IPS-NIHi7 (cell line): ENCODE measurements at regions not wholly inside any gene's neighbourhood (a gene's known extent, or its start where the extent isn't known, plus 50 kb on each side); places are given as distances from the start of the nearest gene placed in this dataset.
A peak's percentile ranks its signal among the peaks of the same experiment; 100 is the strongest.
"Not testable (repeated sequence)": the region's sequence is repeated elsewhere in the genome, so short reads cannot be mapped to it uniquely, and the experiment has no call there.

Source experiments
- DNase-seq: peaks from one replicate; pipeline ENCODE4 v3.0.0; 2012; ENCODE audit warnings: mixed read lengths; ENCODE audit errors: extremely low spot score

DNA sequence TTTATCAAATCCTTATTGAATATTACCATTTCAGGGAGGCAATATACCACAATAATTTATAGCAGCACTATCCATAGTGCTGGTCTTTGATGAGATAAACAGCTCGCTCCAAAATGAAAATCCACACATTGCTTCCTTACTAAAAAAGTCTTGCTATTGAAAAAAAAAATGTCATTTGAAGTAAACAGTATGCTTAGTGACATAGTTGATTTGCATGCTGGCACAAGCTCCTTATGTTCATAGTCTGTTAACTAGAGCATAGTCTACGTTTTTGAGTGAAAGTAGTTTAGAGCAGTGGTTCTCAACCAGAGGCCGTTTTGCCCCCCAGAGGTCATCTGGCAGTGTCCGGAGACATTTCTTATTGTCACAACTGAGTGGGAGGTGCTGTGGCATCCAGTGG, 249.4 kb upstream of the PDZRN3 start:
- DNase-seq, result no peak

DNA sequence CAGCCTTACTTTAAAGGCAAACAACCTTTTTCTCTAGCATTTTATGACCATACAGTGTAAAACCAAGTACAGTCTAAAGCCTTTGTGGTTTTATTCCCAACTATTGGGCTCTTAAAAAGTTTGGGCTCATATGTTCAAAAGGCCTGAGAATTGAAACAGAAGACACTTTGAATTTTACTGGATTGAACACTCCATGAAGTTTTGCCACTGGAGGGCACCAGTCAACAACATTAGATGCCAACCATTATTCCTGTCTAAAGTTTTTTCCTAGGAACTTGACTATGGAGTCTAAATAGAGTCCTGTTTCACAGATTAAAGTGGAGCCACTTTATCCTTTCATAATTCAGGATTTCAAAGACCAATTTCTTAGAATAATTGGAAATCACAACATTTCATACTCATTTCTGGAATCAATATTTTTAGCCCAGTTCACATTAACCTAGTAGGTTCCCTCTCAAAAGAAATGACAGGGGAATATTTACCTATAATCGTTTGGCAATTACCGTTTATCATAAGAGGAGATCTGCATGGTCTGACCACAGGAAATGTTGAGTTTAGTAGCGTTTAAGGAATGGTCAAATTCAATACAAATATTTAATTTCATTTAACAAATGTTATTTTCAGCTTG, 244.1 kb upstream of the PDZRN3 start:
- peak; percentile 41 for DNase-seq

DNA sequence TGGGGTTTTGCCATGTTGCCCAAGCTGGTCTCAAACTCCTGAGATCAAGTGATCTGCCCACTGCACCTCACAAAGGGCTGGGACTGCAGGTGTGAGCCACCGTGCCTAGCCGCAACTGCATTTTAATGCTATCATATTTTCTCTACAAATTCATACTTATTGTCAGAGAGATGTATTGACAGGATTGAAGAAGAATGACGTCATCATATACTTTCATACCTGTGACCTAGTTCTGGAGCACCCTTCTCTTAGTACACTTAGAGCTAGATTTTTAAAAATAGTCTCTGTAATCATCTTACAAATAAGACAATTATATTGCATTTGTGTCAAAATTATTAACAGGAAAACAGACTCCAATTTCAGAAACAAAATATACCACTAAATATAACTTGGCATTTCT, 242.8 kb upstream of the PDZRN3 start:
- no peak for DNase-seq

DNA sequence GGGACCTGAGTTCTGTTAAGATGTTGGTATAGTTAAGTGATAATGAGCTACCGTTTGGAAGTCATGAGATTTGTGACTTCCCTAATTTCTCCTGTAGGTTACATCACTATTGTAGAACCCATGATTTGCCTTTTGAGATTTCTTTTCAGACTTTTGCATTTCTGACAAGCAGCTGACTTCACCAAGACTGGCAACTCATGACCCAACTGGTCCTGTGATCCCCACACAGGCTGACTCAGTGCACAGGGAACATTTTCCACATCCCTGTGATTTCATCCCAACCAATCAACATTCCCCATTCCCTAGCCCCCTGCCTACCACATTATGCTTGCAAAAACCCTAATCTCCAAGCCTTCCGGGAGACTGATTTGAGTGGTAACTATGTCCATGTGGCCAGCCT, 242.1 kb upstream of the PDZRN3 start:
- DNase-seq, result no peak

DNA sequence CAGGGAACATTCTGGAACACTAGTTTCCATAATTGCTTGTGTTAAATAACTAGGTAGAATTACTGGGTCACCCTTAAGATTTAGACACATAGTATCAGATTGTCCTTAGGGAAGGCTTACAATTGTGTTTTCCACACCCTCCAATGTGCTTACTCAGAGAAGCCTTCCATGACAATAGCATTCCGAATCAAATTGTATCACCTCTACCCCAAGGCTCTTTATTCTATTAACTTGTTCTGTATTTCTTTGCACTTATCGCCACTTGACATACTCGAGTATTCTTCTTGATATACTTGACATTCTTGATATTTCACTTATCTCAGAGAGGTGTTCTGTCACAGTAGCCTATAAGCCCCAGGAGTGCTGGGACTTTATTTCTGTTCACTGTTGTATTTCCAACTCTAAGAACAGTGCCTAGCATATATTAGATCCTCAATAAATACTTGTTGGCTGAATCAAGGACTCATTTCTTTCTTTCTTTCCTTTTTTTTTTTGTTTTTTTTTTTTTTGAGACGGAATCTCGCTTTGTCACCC, 238.9 kb upstream of the PDZRN3 start:
- DNase-seq, result no peak

DNA sequence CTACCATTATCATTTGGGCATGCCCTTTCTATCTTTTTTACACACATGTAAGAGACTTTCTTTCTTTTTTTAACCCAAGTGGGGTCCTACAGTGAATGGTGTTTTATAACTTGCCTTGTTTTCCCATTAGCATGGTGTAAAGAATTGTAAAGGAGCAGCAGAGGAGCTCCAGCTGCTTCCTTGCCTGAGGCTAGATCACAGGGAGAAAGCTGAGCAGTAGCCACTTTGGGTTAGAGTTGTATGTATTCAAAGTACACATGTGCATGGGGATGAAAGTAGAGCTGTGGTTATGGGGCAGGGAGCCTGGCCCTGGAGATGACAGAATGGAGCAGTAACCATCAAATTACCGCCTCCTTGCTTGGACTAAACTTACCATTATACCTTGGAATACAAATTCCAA, 231.1 kb upstream of the PDZRN3 start:
- DNase-seq, result no peak

DNA sequence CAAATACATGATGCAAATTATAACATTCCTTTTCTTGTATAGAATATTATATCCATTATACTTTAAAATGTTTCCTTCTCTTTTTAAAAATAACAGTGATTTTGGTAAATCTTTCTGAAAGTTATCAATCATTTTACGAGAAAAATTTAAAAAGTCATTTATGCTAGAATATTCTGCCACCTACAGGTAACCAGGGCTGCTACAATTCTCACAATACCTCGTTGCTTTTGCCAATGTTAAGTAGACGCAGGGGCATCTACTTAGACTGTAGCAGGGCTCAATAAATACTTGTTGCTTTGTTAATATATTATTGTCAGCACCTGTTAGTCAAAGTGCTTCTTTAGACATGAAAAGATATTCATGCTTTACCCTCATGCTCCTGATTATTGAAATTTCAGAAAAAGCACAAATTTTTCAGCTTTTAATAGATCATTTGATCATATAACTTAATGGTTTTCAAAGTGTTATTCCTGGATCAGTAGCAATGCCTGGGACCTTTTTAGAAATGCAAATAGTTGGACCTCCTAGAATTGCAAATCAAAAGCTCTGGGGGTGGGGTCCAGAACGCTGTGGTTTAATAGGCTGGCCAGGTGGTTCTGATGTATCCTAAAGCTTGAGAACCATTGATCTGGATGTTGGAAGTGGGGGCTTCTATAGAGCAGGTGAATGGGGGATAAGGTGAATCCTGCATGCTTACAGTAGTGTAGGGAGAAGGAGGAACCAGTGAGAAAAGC, 223.6 kb upstream of the PDZRN3 start:
- peak; percentile 46 for DNase-seq

DNA sequence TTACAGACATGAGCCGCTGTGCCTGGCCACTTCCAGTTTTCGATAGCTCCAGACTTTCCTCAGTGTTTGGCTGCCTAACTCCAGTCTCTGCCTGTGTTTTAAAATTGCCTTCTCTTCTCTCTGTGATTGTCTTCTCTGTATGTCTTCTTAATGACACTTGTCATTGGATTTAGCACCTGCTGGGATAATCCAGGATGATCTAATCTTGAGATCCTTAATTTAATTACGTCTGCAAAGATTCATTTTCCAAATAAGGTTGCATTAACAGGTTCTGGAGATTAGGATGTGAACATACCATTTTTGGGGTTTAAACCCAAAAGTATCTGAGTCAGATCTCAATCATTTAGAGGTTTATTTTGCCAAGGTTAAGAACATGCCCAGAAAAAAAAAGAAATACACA, 222.2 kb upstream of the PDZRN3 start:
- DNase-seq, result no peak

DNA sequence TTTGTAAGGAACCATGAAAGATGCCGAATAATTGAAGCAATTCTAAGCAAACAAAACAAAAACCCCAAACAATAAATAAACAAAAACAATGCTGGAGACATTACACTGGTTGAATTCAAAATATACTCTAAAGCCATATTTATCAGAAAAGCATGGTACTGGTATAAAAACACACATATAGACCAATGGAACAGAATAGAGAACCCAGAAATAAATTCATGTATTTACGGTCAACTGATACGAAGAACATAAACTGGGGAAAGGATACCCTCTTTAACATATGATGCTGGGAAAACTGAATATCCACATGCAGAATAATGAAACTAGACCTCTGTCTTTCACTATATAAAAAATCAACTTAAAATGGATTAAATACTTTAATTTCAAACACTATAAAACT, 214.3 kb upstream of the PDZRN3 start:
- DNase-seq, result no peak

DNA sequence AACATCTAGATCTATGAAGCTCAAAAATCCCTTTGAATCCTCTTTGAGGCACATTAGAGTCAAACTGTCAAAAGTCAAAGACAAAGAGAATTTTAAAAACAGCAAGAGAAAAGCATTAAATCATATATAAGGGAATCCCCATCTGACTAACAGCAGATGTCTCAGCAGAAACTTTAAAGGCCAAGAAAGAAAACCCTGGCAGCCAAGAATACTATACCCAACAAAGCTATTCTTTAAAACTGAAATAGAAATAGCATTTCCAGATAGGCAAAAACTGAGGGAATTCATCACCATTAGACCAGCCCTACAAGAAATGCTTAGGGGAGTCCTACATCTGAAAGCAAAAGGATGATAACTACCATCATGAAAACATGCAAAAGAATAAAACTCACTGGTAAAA, 211.2 kb upstream of the PDZRN3 start:
- no peak for DNase-seq

DNA sequence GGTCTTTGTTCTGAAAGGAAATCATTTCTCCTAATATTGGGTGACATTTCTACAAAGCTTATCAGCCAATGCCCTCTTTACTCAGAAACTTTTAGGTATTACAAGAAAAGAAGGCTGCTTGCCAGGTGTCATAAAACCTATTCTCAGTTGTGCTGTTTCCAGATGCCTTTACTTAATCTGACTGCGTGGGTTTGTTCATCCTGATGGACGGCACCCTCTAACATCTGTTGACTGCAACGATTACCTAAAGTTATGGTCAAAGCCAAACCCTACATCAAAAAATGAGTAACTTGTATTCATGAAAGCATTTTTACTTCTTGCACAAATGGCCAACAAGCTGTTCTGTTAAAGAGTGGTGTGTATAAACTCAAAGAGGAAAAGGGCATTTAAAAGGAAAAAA, 207.7 kb upstream of the PDZRN3 start:
- no peak for DNase-seq

DNA sequence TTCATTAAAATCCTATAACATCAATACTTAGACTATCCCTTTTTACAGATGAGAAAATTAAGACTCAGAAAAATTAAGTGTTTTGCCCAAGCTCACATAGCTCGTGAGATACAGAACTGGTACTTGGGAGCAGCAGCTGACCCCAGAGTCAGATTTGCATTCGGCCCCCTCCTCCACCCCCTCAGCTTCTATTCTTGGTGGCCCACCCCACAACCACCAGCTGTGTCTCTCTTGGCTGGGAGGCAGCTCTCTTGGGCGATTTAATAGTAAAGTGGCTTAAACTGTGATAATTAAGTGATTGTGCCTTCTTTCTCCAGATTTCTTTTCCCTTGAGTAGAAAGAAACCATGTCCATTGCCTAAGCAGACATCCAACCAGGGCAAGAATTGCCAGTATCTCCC, 203.6 kb upstream of the PDZRN3 start:
- no peak for DNase-seq

DNA sequence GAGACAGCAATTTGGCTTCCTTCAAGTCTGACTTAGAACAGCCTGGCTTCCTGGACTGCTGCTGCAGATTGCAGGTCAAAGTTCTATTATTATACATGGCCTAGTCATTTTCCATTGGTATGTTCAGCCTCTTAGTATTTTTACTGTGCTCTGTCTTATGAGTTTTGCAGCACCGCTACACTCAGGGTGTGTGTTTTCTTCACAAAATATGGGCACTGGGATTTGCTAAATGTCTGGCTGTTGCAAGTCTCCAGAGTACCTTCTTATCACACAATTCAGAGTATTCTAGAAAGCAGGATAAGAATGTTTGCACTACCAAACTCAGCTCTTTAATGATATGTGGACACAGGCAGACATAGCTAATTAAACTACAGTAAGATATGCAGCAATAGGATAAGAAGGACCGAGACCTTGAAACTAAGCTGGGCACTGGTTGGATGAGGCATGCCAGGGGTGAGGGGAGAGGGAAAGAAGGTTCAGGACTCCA, 203.0 kb upstream of the PDZRN3 start:
- no peak for DNase-seq

DNA sequence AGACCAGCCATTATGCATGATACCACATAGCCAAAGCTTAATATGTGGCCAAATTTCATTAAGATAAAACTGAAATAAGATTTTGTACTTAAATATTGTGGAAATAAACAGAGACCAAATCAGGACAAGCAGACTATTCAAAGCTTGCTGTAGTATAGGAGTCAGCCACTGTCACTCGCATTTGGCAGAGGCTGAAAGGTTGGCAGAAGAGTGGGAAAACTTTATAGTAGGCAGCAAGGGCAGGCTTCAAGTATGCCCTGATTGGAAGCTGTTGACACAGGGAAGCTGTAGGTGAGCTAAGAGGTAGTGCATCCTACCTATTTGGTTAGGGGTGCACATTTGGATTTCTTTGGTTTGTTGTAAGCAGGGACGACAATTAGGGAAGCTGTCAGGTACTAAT, 202.5 kb upstream of the PDZRN3 start:
- no peak for DNase-seq

DNA sequence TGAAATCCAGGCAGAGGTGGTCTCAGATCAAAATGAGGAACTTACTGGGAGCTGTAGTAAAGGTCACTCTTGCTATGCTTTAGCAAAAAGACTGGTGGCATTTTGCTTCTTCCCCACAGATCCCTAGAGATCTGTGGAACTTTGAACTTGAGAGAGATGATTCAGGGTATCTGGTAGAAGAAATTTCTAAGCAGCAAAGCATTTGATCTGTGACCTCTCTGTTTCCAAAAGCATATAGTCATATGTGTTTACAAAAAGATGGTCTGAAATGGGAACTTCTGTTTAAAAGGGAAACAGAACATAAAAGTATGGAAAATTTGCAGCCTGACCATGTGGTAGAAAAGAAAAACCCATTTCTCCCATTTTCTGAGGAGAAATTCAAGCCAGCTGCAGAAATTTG, 196.2 kb upstream of the PDZRN3 start:
- not testable (repeated sequence) for DNase-seq

DNA sequence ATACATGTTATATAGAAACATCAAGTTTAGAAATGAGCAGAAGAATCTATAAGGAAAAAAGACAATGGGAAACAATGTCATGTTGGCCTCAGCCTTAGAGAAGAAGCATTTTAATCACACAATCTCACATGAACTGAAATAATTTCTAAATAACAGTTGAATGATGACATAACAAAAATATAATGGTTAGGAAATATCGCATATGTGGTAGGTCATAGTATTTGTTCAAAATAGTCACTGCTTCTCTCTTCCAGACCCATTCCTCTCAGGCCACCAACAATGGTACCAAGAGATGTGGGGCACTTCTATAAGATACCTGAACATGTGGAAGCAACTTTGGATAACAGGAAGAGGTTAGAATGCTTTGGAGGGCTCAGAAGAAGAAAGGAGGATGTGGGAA, 195.7 kb upstream of the PDZRN3 start:
- no peak for DNase-seq

DNA sequence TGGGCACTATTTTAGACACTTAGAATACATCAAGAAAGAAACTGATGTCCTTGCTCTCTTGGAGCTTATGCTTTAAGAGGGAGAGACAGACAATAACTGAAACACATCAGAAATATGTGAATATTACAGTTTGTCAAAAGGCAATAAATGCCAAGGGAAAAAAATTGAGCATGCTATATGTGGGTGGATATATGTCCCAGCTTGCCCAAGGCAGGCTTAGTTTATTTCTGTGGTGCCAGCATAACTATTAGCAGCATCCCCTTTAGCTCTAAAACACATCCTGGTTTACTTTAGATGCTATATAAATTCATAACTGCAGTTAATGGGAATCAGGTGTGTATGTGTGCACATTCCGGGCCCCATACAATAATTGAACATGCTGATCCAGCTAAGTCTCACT, 191.2 kb upstream of the PDZRN3 start:
- no peak for DNase-seq

DNA sequence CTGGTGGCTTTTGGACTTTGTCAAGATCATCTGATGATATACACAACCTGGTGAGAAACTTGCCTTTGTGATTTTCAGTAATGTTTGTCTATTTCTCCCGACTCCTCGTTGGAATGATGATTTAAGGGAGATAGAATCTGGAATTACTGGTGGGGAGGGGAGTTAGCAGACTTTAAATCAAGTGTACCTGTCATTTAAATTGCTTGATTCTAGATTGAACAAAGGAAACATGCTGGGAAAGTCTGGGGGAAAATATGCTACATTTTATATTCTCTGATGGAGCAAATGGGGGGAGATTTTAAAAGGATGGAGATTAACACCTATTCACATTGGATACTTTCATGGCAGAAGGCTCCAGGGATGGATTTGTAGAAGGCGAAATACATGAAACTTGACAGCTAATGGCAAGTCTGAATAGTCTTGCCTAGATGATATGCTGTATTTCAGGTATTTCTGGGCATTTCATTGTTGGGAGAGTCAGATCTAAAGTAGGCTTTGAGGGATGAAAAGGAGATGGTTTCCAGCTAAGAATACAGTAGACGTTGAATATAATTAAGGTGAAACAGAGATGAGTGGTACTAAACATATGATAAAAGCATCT, 189.1 kb upstream of the PDZRN3 start:
- no peak for DNase-seq

DNA sequence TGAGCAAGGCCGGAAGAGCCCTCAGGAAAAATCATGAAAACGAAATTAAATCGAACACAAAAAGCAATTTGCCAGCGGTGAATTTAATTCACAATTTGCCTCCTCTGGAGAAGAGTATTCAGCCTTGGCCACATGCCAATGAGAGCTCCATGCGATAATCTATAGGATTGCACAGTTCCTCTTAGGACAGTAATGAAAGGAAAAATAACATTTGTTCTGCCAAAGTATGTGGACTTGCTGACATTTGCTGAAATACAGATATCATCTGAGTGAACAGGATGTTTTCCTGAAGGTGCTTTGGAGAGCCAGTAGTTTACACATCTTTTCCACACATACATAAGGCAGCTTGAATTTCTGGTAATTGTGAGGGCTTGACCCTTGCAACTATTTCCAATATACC, 188.6 kb upstream of the PDZRN3 start:
- DNase-seq, result no peak

DNA sequence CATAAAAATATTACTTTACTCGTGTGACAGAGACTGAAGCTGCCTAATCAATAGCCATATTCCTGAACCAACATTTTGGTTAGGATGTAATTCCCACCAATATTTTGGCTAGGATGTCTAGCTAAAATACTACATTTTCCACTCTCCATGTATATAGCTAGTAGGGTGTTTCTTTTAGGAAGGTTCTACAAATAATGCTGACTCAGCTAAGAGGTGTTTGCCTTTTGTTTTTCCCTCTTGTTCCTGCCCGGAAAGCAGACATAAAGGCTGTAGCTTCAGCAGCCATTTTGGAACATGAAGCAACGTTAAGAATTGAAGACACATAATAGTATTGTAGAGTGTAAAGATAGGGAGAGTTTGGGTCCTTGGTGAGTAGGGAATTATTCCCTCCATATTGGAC, 187.3 kb upstream of the PDZRN3 start:
- DNase-seq, result no peak

DNA sequence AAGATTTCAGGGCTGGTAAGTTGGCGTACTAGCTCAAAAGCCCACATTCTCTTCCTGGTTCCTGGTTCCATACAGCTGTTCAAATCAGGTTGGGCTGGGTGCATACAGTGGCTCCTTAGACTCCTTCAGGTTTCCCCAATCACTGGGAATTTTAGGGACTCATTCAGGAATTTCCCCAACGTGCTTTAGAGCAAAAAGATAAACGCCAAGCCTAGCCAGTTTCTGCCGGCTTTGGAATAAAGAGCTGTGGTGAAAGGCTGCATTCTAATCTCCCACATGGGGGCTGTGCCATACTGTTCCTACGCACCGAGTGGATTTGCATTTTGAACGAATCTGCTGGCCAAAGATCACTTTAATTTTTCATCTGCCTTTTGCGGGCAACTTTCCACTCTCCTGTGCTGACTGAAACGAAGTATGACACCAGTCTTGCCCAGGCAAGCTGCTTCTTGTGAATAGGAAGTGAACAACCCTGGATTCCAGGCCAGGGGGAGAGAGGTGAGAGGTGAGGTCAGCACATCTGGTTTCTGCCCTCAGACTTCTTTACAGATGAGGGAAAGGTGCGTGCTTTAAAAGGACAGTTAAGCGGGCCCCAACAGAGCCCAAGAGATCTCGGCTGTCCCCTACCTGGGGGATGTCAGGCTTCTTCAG, 184.2 kb upstream of the PDZRN3 start:
- DNase-seq, result no peak

DNA sequence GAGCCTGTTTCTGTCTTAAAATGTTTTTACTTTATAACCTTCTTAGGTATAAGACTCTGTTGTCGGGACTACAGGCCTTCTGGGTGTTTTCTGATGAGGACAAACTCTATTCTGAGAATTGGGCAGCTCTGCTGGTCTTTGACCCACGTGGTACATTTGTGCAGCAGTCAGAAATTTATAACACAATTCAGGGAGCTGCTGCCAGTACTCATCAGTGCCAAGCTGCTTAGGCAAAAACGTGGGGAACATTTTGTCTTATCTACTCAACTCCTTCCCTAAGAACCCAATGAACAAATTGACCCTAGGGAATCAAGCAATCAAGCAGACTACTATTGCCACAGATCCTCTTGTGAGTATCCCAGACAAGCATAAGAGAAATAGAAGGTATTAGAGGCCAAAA, 180.7 kb upstream of the PDZRN3 start:
- DNase-seq, result no peak

DNA sequence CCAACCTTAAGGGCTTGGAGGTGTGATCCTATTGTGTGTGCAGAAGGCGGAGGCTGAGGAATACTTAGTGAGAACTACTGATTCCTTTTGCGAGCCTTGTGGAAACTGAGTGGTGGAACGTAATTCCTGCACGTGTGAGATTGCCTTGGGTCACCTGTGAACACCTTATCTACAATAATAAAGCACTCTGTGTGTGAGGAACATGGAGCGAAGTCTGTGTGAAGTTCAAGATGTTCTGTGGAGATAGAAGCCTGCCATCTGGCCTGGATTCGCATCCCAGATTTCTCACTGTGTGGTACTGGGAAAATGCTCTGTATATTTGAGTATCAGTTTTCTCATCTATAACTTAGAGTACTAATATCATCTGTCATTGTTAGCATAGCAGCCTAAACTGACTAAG, 179.5 kb upstream of the PDZRN3 start:
- no peak for DNase-seq
